ENCODE measurements at regions not wholly inside any gene's neighbourhood (a gene's known extent, or its start where the extent isn't known, plus 50 kb on each side); places are given as distances from the start of the nearest gene placed in this dataset.

DNA sequence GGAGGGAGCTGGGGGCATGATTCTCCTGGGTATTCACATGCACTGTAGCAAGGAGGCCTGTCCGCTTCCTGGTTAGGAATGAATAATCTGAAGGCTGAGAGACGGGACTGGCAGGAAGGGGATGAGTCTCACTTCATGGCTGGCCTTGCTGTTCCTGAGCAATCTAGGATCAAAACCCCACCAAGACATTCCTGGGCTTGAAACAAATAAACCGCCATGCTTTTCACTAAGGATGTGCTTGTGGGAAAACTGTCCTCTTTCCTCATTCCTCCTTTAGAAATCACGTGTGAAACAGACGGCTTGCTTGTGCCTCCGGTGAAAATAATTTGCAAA lies 132.8 kb downstream of the MACROH2A1 start:
- no peak overlapping the region for H3K4me3 ChIP-seq
- no peaks in the 10 kb centered on the region for H3K79me2 ChIP-seq (ENCODE audit: insufficient read depth)
- H3F3A ChIP-seq (ENCODE audit: insufficient read depth) = no peaks in the 10 kb centered on the region
- no peak overlapping the region for H3K4me2 ChIP-seq (ENCODE audit: unreplicated experiment)
- no peaks in the 10 kb centered on the region for H3K9me3 ChIP-seq (ENCODE audit: low read depth)
- in situ Hi-C loops (cut with MboI) = no loop called here
- no peak for DNase-seq
- TF ChIP-seq EZH2 (IDR thresholded peaks at IDR 0.05; ENCODE audit: insufficient read depth, poor library complexity, severe bottlenecking) = no peak
- WGBS, 2 experiments (ENCODE audit: low coverage in 1 of 2, low lambda C conversion rate in 2 of 2, missing lambda C conversion rate in 2 of 2) = 78 to 89% methylated on average over 6 of the region's 6 CpGs
- H4K20me1 ChIP-seq (ENCODE audit: insufficient read depth) = no peaks in the 10 kb centered on the region
- no peaks in the 10 kb centered on the region for H3K36me3 ChIP-seq (ENCODE audit: low read depth)
- H3K27me3 ChIP-seq (replicated peaks; ENCODE audit: insufficient read depth) = no peaks in the 10 kb centered on the region
- H3K9ac ChIP-seq = no peak overlapping the region
- H3K27ac ChIP-seq = no peak overlapping the region
- no peaks in the 10 kb centered on the region for H3K9me2 ChIP-seq (ENCODE audit: insufficient read depth)
- H2AFZ ChIP-seq = peak overlapping the region; percentile 16; the same call in 1 of the 2 replicates
- H3K4me1 ChIP-seq (ENCODE audit: insufficient read depth) = peaks cover 13% of the 10 kb centered on the region

DNA sequence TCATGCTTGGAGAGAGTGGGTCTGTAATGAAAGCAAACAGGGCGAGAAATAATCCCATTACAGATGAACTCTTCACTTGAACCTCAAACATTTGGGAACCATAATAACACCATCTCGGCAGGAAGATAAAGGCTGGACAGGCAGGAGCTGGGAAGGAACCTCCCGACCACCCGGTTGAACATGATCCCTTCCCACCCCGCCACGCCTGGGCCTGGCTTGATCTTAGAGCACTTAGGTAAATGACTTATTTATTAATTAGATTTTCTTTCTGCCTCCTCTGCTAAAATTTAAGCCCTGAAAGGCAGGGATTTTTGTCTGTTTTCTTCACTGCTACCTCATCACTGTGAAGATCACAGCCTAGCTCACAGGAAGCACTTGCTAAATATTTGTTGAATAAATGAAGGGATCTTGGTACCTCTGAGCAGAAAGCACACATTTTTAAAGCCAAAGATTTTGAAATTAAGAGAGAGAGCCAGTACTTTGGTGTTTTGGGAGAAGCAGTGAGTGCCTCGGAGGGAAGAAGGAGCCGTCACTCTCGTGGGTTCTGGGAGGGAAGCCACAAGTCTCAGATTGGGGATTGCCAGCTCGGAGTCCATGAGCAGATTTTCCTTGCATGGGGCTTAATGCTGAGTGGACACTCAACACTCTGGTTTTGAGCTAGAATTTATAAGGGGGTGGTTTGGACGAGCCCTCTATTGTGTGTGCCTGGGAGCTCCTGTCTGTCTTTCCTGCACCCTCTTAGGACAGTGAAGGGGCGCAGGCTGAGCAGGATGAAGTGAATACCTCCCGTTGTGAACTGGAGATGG lies 133.3 kb downstream of the MACROH2A1 start:
- H3K79me2 ChIP-seq (ENCODE audit: insufficient read depth) = no peaks in the 10 kb centered on the region

GRCh38 chr5:135264451-135265440 lies 134.3 kb downstream of the MACROH2A1 start:
- Histone ChIP-seq H3K9ac (no peak overlapping the region), H2AFZ (no peak overlapping the region), H3K79me2 (ENCODE audit: insufficient read depth) (no peaks in the 10 kb centered on the region), H3K4me2 (ENCODE audit: unreplicated experiment) (no peak overlapping the region), H4K20me1 (ENCODE audit: insufficient read depth) (no peaks in the 10 kb centered on the region), H3F3A (ENCODE audit: insufficient read depth) (no peaks in the 10 kb centered on the region), H3K4me1 (ENCODE audit: insufficient read depth) (peaks cover 9% of the 10 kb centered on the region), H3K27ac (no peak overlapping the region), H3K9me2 (ENCODE audit: insufficient read depth) (no peaks in the 10 kb centered on the region), H3K4me3 (no peak overlapping the region), H3K9me3 (ENCODE audit: low read depth) (no peaks in the 10 kb centered on the region), H3K27me3 (replicated peaks; ENCODE audit: insufficient read depth) (no peaks in the 10 kb centered on the region), H3K36me3 (ENCODE audit: low read depth) (no peaks in the 10 kb centered on the region)
- no peak for DNase-seq
- WGBS, 2 experiments (ENCODE audit: low coverage in 1 of 2, low lambda C conversion rate in 2 of 2, missing lambda C conversion rate in 2 of 2) = 82 to 84% methylated on average over 17 of the region's 17 CpGs
- no peak for TF ChIP-seq EZH2 (IDR thresholded peaks at IDR 0.05; ENCODE audit: insufficient read depth, poor library complexity, severe bottlenecking)
- no peak for TF ChIP-seq EZH2phosphoT487 (IDR thresholded peaks at IDR 0.05; ENCODE audit: insufficient read depth, low read depth)
- in situ Hi-C loops (cut with MboI) = no loop called here

More for the DNA sequence above, 133.3 kb downstream of the MACROH2A1 start:
- Histone ChIP-seq H3K9ac (no peak overlapping the region), H3K9me3 (ENCODE audit: low read depth) (no peaks in the 10 kb centered on the region), H3K27me3 (replicated peaks; ENCODE audit: insufficient read depth) (no peaks in the 10 kb centered on the region), H3K4me1 (ENCODE audit: insufficient read depth) (peaks cover 13% of the 10 kb centered on the region), H3K36me3 (ENCODE audit: low read depth) (no peaks in the 10 kb centered on the region), H4K20me1 (ENCODE audit: insufficient read depth) (no peaks in the 10 kb centered on the region), H2AFZ (peak overlapping the region; percentile 16; the same call in 1 of the 2 replicates), H3K27ac (no peak overlapping the region), H3K9me2 (ENCODE audit: insufficient read depth) (no peaks in the 10 kb centered on the region), H3K4me2 (ENCODE audit: unreplicated experiment) (no peak overlapping the region), H3F3A (ENCODE audit: insufficient read depth) (no peaks in the 10 kb centered on the region), H3K4me3 (no peak overlapping the region)
- WGBS, 2 experiments (ENCODE audit: low coverage in 1 of 2, low lambda C conversion rate in 2 of 2, missing lambda C conversion rate in 2 of 2) = 88 to 89% methylated on average over 13 of the region's 13 CpGs
- TF ChIP-seq EZH2phosphoT487 (IDR thresholded peaks at IDR 0.05; ENCODE audit: insufficient read depth, low read depth) (no peak), EZH2 (IDR thresholded peaks at IDR 0.05; ENCODE audit: insufficient read depth, poor library complexity, severe bottlenecking) (no peak)
- in situ Hi-C loops (cut with MboI) = no loop called here
- no peak for DNase-seq

- TF ChIP-seq EZH2 (IDR thresholded peaks at IDR 0.05; ENCODE audit: insufficient read depth, poor library complexity, severe bottlenecking) (no peak), EZH2phosphoT487 (IDR thresholded peaks at IDR 0.05; ENCODE audit: insufficient read depth, low read depth) (no peak)
- H3K36me3 ChIP-seq (ENCODE audit: low read depth) = no peaks in the 10 kb centered on the region
- H3K9me3 ChIP-seq (ENCODE audit: low read depth) = no peaks in the 10 kb centered on the region
- H2AFZ ChIP-seq = no peak overlapping the region
- H3K27ac ChIP-seq = no peak overlapping the region
- no peaks in the 10 kb centered on the region for H3F3A ChIP-seq (ENCODE audit: insufficient read depth)
- no peak overlapping the region for H3K9ac ChIP-seq
- no peaks in the 10 kb centered on the region for H3K27me3 ChIP-seq (replicated peaks; ENCODE audit: insufficient read depth)
- H3K9me2 ChIP-seq (ENCODE audit: insufficient read depth) = no peaks in the 10 kb centered on the region
- H3K79me2 ChIP-seq (ENCODE audit: insufficient read depth) = no peaks in the 10 kb centered on the region
- H4K20me1 ChIP-seq (ENCODE audit: insufficient read depth) = no peaks in the 10 kb centered on the region
- H3K4me3 ChIP-seq = no peak overlapping the region
- in situ Hi-C loops (cut with MboI) = no loop called here
- H3K4me1 ChIP-seq (ENCODE audit: insufficient read depth) = no peaks in the 10 kb centered on the region
- no peak for DNase-seq
- WGBS, 2 experiments (ENCODE audit: low coverage in 1 of 2, low lambda C conversion rate in 2 of 2, missing lambda C conversion rate in 2 of 2) = 82 to 86% methylated on average over 17 of the region's 17 CpGs
- H3K4me2 ChIP-seq (ENCODE audit: unreplicated experiment) = no peak overlapping the region
These were observed 135.9 kb downstream of the MACROH2A1 start for GRCh38 chr5:135263022-135263668.
